Testis (tissue), 2 donors: ENCODE measurements at regions not wholly inside any gene's neighbourhood (a gene's known extent, or its start where the extent isn't known, plus 50 kb on each side); places are given as distances from the start of the nearest gene placed in this dataset.

Experiments used
- DNase-seq: peaks from one replicate; pipeline ENCODE4 v3.0.0-alpha.2; 2019
- H3K27ac ChIP-seq, 2 donors: fragments of 200-600 bp; sonication (generic); one replicate each; pipeline ENCODE4 v1.5.1; 2019
- H3K27me3 ChIP-seq: fragments of 200-600 bp; sonication (generic); one replicate; pipeline ENCODE4 v1.5.1; 2019
- H3K36me3 ChIP-seq: fragments of 200-600 bp; sonication (generic); one replicate; pipeline ENCODE4 v1.5.1; 2017; ENCODE audit warnings: low read depth; ENCODE audit errors: missing control alignments
- H3K4me1 ChIP-seq: fragments of 200-600 bp; sonication (generic); one replicate; pipeline ENCODE4 v1.5.1; 2019
- H3K4me3 ChIP-seq, 2 donors: fragments of 200-600 bp; sonication (generic); one replicate each; pipeline ENCODE4 v1.5.1; 2017 to 2019
- H3K9me3 ChIP-seq: fragments of 200-600 bp; sonication (generic); one replicate; pipeline ENCODE4 v1.5.1; 2017
- POLR2A ChIP-seq: fragments of 450-650 bp; IDR thresholded peaks from one replicate; pipeline ENCODE4 v1.6.1; 2017; ENCODE audit warnings: antibody characterized with exemption, mild to moderate bottlenecking, moderate library complexity
- WGBS, 2 donors: methylation state at CpG; one replicate each; pipeline ENCODE4 v1.1.5; 2018; 5-methylcytosine and 5-hydroxymethylcytosine counted together
- intact Hi-C: fragments of 100-400 bp; cut with DNase I; formaldehyde crosslinking; loops from one replicate; pipeline ENCODE4 v1.15.1; 2023; ENCODE audit warnings: low total_unique reads
- TF ChIP-seq, protein P1 (sequence below), 3 experiments: fragments of 450-650 bp in 2 of 3; fragments of 200-600 bp in 1 of 3; sonication (generic) in 1 of 3; IDR thresholded peaks; one replicate each; pipeline ENCODE4 v1.5.1; 2016 to 2019; ENCODE audit warnings: antibody characterized with exemption in 3 of 3, mild to moderate bottlenecking in 2 of 3, moderate library complexity in 1 of 3

DNA sequence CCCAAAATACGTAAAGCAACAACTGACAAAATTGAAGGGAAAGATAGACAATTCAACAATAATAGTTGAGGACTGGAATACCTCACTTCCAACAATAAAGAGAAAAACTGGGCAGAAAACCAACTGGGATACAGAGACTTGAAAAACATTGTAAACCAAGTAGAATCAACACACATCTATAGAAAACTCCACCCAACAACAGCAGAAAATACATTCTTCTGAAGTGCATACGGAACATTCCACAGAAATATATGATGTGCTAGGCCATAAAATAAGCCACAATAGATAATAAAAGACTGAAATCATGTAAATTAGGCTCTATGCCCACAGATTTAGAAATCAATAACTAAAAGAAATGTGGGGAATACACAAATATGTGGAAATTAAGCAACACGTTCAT is 98.4 kb upstream of the THBS1 start:
- no peaks in the 10 kb centered on the region for H3K36me3 ChIP-seq
- no peak overlapping the region for H3K27ac ChIP-seq
- H3K4me3 ChIP-seq, result no peak overlapping the region
- no peak for DNase-seq
- TF ChIP-seq, protein P1, sequence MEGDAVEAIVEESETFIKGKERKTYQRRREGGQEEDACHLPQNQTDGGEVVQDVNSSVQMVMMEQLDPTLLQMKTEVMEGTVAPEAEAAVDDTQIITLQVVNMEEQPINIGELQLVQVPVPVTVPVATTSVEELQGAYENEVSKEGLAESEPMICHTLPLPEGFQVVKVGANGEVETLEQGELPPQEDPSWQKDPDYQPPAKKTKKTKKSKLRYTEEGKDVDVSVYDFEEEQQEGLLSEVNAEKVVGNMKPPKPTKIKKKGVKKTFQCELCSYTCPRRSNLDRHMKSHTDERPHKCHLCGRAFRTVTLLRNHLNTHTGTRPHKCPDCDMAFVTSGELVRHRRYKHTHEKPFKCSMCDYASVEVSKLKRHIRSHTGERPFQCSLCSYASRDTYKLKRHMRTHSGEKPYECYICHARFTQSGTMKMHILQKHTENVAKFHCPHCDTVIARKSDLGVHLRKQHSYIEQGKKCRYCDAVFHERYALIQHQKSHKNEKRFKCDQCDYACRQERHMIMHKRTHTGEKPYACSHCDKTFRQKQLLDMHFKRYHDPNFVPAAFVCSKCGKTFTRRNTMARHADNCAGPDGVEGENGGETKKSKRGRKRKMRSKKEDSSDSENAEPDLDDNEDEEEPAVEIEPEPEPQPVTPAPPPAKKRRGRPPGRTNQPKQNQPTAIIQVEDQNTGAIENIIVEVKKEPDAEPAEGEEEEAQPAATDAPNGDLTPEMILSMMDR (IDR thresholded peaks at IDR 0.05), result no peak
- no peak for TF ChIP-seq POLR2A
- no peaks in the 10 kb centered on the region for H3K27me3 ChIP-seq
- 64 to 80% methylated on average over 3 of the region's 3 CpGs for WGBS, 2 donors
- intact Hi-C loops, result no loop called here
- H3K9me3 ChIP-seq, result no peaks in the 10 kb centered on the region
- no peaks in the 10 kb centered on the region for H3K4me1 ChIP-seq

DNA sequence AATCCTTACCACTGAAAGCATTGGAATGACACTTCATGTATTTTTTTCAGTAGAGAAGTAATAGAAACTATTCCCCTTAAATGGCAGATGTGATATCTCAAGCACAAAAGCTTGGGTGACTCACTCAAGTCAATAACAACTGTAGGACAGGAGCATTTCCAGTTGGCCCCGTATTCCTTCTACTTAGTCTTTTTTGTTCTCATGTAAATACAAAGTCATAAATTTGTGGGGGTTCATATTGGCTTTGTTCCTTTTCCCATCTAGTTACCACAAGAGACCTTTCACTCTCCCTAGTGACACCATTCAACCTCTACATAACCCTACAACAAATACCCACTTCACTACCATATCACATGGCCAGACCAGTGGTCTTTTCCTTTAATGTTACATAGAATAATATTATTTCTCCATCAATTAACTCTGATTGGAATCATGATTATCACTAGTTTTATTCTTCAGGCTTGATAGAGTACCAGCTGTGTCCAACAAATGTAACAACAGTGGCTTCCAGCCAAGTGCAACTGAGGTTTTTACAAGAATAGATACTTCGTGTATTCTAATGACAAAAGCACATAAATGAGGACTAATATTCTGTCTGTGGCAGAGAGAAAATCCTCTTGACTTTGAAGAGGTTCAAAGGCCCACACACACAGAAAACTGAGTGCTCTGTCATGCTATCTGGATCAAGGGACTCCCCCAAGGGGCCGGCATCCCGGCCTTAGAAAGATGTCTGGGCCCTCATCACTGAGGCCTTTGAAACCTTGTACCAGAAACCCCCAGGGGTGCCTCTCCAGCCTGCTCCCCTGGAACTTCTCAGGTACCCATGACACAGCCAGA is 94.0 kb upstream of the THBS1 start:
- TF ChIP-seq POLR2A, result no peak
- TF ChIP-seq, protein P1 (IDR thresholded peaks at IDR 0.05), result no peak
- H3K36me3 ChIP-seq, result no peaks in the 10 kb centered on the region
- H3K27ac ChIP-seq, result no peak overlapping the region
- 76 to 77% methylated on average over 4 of the region's 4 CpGs for WGBS, 2 donors
- H3K9me3 ChIP-seq, result no peaks in the 10 kb centered on the region
- intact Hi-C loops, result no loop called here
- no peaks in the 10 kb centered on the region for H3K27me3 ChIP-seq
- H3K4me1 ChIP-seq, result no peaks in the 10 kb centered on the region
- no peak for DNase-seq
- H3K4me3 ChIP-seq, result no peak overlapping the region

DNA sequence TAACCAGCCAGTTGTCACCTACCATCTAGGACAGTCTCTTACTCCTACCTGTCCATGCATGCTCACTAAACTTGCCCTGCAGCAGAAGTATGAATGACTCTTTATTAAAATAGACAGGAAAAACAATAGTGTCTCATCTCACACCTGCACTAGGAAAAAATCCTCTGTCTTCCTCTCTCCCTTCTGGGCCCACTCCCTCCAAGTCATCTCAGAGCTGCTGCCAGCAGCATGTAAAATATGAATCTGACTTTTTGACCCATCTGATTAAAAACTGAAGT is 93.5 kb upstream of the THBS1 start:
- H3K36me3 ChIP-seq, result no peaks in the 10 kb centered on the region
- H3K4me1 ChIP-seq, result no peaks in the 10 kb centered on the region
- H3K27me3 ChIP-seq, result no peaks in the 10 kb centered on the region
- H3K27ac ChIP-seq, result no peak overlapping the region
- intact Hi-C loops, result no loop called here
- DNase-seq, result no peak
- H3K9me3 ChIP-seq, result no peaks in the 10 kb centered on the region
- no peak overlapping the region for H3K4me3 ChIP-seq
- TF ChIP-seq POLR2A, result no peak
- TF ChIP-seq, protein P1 (IDR thresholded peaks at IDR 0.05), result no peak

DNA sequence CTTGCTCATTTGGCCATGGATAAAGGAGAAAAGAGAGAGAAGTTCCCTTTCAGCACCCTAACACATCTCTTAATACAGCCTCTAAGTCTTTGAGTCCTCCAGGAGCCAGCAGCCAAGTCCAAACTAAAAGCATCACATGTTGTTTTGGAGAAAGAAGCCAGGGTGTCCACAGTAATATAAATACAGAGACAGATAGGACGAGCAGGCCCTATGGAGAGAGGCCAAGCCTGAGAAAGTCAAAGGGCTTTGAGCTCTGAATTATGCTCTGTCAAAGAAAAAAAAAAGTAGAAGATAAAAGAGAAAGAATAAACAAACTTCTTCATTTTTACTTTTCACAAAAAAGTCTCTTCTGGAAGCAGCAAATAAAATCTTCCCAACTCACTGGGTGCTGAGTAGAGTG is 92.4 kb upstream of the THBS1 start:
- Histone ChIP-seq H3K27ac (peak overlapping the region in 1 of 2 donors; percentile 12), H3K4me3 (no peak overlapping the region), H3K9me3 (no peaks in the 10 kb centered on the region), H3K36me3 (no peaks in the 10 kb centered on the region), H3K4me1 (no peaks in the 10 kb centered on the region), H3K27me3 (no peaks in the 10 kb centered on the region)
- TF ChIP-seq, protein P1 (IDR thresholded peaks at IDR 0.05), result no peak
- TF ChIP-seq POLR2A, result no peak
- 31 to 35% methylated on average over 1 of the region's 1 CpG for WGBS, 2 donors
- intact Hi-C loops, result no loop called here
- DNase-seq, result peak; percentile 71

DNA sequence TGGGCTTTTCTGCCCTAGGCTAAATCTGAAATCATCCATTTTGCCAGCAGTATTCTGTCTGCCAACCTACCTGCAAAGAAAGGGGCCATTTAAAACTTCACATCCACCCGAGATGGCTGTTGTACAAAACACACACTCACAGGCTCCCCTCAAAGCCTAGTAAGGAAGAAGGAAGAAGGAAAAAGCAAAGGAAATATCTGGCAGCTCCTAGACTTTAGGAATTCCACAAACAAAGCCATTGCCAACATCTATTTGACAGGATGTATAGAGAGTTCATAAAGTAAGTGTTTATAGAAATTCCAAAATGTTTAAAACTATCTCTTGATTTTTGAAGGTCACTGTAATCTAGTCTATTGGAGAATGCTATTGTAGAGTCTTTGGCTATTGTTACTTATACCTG is 91.9 kb upstream of the THBS1 start:
- no peak overlapping the region for H3K27ac ChIP-seq
- no peaks in the 10 kb centered on the region for H3K9me3 ChIP-seq
- 56 to 64% methylated on average over 1 of the region's 1 CpG for WGBS, 2 donors
- no peak overlapping the region for H3K4me3 ChIP-seq
- H3K4me1 ChIP-seq, result no peaks in the 10 kb centered on the region
- TF ChIP-seq, protein P1 (IDR thresholded peaks at IDR 0.05), result no peak
- TF ChIP-seq POLR2A, result no peak
- no peak for DNase-seq
- H3K36me3 ChIP-seq, result no peaks in the 10 kb centered on the region
- intact Hi-C loops, result no loop called here
- no peaks in the 10 kb centered on the region for H3K27me3 ChIP-seq
